ENCODE measurements at regions not wholly inside any gene's neighbourhood (a gene's known extent, or its start where the extent isn't known, plus 50 kb on each side); places are given as distances from the start of the nearest gene placed in this dataset.

DNA sequence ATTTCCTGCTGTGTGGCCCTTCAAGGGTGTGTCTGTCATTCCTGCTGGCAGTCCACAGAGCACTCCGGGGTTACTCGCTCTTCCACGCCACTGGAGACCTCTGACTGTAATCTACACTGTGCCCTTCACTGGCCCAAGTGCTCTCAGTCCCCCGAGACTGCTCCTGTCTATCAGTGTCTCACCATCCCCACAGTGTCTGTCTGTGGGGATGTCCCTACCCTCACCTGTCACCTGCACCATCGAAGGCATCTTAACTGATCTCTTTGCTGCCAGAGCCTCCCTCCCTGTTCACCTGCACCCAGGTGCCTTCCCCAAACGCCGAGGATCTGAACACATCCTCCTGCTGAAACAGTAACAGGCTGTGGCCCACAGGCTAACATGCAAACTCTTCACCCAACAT, 136.7 kb downstream of the MATN1 start:
- H3K9ac ChIP-seq (ENCODE audit: low read length) = no peak overlapping the region
- TF ChIP-seq REST (IDR thresholded peaks at IDR 0.05; ENCODE audit: borderline replicate concordance) (no peak), SMC3 (conservative IDR thresholded peaks at IDR 0.05; ENCODE audit: poor library complexity) (no peak), EP300 (conservative IDR thresholded peaks at IDR 0.05; ENCODE audit: poor library complexity, severe bottlenecking) (no peak), EZH2 (IDR thresholded peaks at IDR 0.05; ENCODE audit: borderline replicate concordance, insufficient read depth, low read length, poor library complexity, severe bottlenecking) (no peak), POLR2AphosphoS5 (IDR thresholded peaks at IDR 0.05) (no peak), CTCF (IDR thresholded peaks at IDR 0.05; ENCODE audit: poor library complexity, severe bottlenecking) (no peak), TAF1 (IDR thresholded peaks at IDR 0.05; ENCODE audit: low read depth) (no peak)
- H3K27ac ChIP-seq (ENCODE audit: low read length) = no peak overlapping the region
- H3F3A ChIP-seq (ENCODE audit: insufficient read depth, low read length, poor library complexity, severe bottlenecking) = no peaks in the 10 kb centered on the region
- no peaks in the 10 kb centered on the region for H3K9me3 ChIP-seq (ENCODE audit: low read length)
- H3K9me2 ChIP-seq (ENCODE audit: insufficient read depth, low read length) = no peaks in the 10 kb centered on the region
- no peak overlapping the region for H2AFZ ChIP-seq (ENCODE audit: low read depth, low read length)
- H3K79me2 ChIP-seq (replicated peaks; ENCODE audit: insufficient read depth, low read length) = no peaks in the 10 kb centered on the region
- no peak overlapping the region for H3K4me3 ChIP-seq (ENCODE audit: low read length)
- no peak overlapping the region for H3K4me2 ChIP-seq (ENCODE audit: low read length)
- no peaks in the 10 kb centered on the region for H3K27me3 ChIP-seq (ENCODE audit: insufficient read depth, low read depth, low read length)
- no peaks in the 10 kb centered on the region for H4K20me1 ChIP-seq (ENCODE audit: insufficient read depth)
- no peaks in the 10 kb centered on the region for H3K36me3 ChIP-seq (ENCODE audit: insufficient read depth, low read length)

GRCh38 chr1:30579580-30579979, 143.8 kb downstream of the MATN1 start:
- Histone ChIP-seq H3K4me3 (ENCODE audit: low read length) (no peak overlapping the region), H4K20me1 (ENCODE audit: insufficient read depth) (no peaks in the 10 kb centered on the region), H3F3A (ENCODE audit: insufficient read depth, low read length, poor library complexity, severe bottlenecking) (no peaks in the 10 kb centered on the region), H3K27me3 (ENCODE audit: insufficient read depth, low read depth, low read length) (no peaks in the 10 kb centered on the region), H2AFZ (ENCODE audit: low read depth, low read length) (no peak overlapping the region), H3K9ac (ENCODE audit: low read length) (no peak overlapping the region), H3K4me2 (ENCODE audit: low read length) (no peak overlapping the region), H3K9me3 (ENCODE audit: low read length) (no peaks in the 10 kb centered on the region), H3K36me3 (ENCODE audit: insufficient read depth, low read length) (no peaks in the 10 kb centered on the region), H3K9me2 (ENCODE audit: insufficient read depth, low read length) (no peaks in the 10 kb centered on the region), H3K27ac (ENCODE audit: low read length) (no peak overlapping the region), H3K79me2 (replicated peaks; ENCODE audit: insufficient read depth, low read length) (no peaks in the 10 kb centered on the region)
- TF ChIP-seq RAD21 (conservative IDR thresholded peaks at IDR 0.05) (no peak), EZH2 (IDR thresholded peaks at IDR 0.05; ENCODE audit: borderline replicate concordance, insufficient read depth, low read length, poor library complexity, severe bottlenecking) (no peak), EP300 (conservative IDR thresholded peaks at IDR 0.05; ENCODE audit: poor library complexity, severe bottlenecking) (no peak), REST (IDR thresholded peaks at IDR 0.05; ENCODE audit: borderline replicate concordance) (no peak), POLR2AphosphoS5 (IDR thresholded peaks at IDR 0.05) (no peak), MXI1 (conservative IDR thresholded peaks at IDR 0.05; ENCODE audit: poor library complexity, severe bottlenecking) (no peak), SMC3 (conservative IDR thresholded peaks at IDR 0.05; ENCODE audit: poor library complexity) (no peak)

Data from neural cell (in vitro differentiated cells).